ENCODE measurements at regions not wholly inside any gene's neighbourhood (a gene's known extent, or its start where the extent isn't known, plus 50 kb on each side); places are given as distances from the start of the nearest gene placed in this dataset.

GRCh38 chr10:88200312-88201032 is 337.0 kb downstream of the PTEN start:
- no peak overlapping the region for H3K4me2 ChIP-seq (ENCODE audit: control insufficient read depth, insufficient read depth)
- no peak overlapping the region for H3K9ac ChIP-seq (ENCODE audit: control insufficient read depth, insufficient read depth, low read length)
- intact Hi-C loops (cut with micrococcal nuclease; ENCODE audit: unreplicated experiment) = no loop called here
- H2AFZ ChIP-seq (ENCODE audit: control insufficient read depth, low read depth, low read length) = no peak overlapping the region
- H3K4me1 ChIP-seq (ENCODE audit: control insufficient read depth, insufficient read depth, low read length) = no peaks in the 10 kb centered on the region
- no peaks in the 10 kb centered on the region; the same call in 2 of the 3 replicates for H3K9me3 ChIP-seq (replicated peaks; ENCODE audit: control insufficient read depth, insufficient read depth, low read length)
- no peaks in the 10 kb centered on the region for H3K79me2 ChIP-seq (ENCODE audit: control insufficient read depth, insufficient read depth, low read length)
- BruUV-seq (replicated peaks) = no TSS peak
- ATAC-seq (no peak), FAIRE-seq (no peak), DNase-seq (ENCODE audit: low read depth, low spot score) (no peak)
- RAD21 ChIA-PET (ENCODE audit: unreplicated experiment) = no interaction called here
- SMC1A ChIA-PET (ENCODE audit: uncharacterized antibody, unreplicated experiment) = interaction anchor here (1.2 kb wide), 1 partner anchor 59 kb away, joined by 3 read pairs; no protein-coding TSS in a partner anchor
- no peak for TF ChIP-seq MAX (IDR thresholded peaks at IDR 0.05; ENCODE audit: low read depth, low read length)
- TF ChIP-seq CBFB (IDR thresholded peaks at IDR 0.05; ENCODE audit: low read depth) = no peak
- no peak for TF ChIP-seq FOXM1 (IDR thresholded peaks at IDR 0.05; ENCODE audit: low read depth, low read length)
- no peak for TF ChIP-seq PML (IDR thresholded peaks at IDR 0.05; ENCODE audit: low read length)
- TF ChIP-seq CBX5 (IDR thresholded peaks at IDR 0.05; ENCODE audit: low read depth) = no peak
- TF ChIP-seq IKZF2 (IDR thresholded peaks at IDR 0.05) = no peak
- TF ChIP-seq FOXK2 (IDR thresholded peaks at IDR 0.05) = no peak
- H3K36me3 ChIP-seq (ENCODE audit: control insufficient read depth in 2 of 2, insufficient read depth in 2 of 2, low read length in 1 of 2) = no peaks in the 10 kb centered on the region
- H3K27ac ChIP-seq (ENCODE audit: control insufficient read depth, insufficient read depth) = no peak overlapping the region
- H3K4me3 ChIP-seq = no peak overlapping the region
- CTCF ChIA-PET = interaction anchor here (1.0 kb wide), 1 partner anchor 12 kb away, joined by 3 read pairs; no protein-coding TSS in a partner anchor
- in situ Hi-C loops (cut with MboI) = no loop called here
- no peaks in the 10 kb centered on the region for H3K27me3 ChIP-seq (replicated peaks in 1 of 2; ENCODE audit: control insufficient read depth in 2 of 2, insufficient read depth in 2 of 2, low read length in 1 of 2)
- 80% methylated on average over 3 of the region's 3 CpGs for WGBS (ENCODE audit: insufficient coverage, insufficient replicate concordance, low lambda C conversion rate, missing lambda C conversion rate)
- POLR2A ChIA-PET = interaction anchor here (0.7 kb wide), 1 partner anchor 12 kb away, joined by 5 read pairs; no protein-coding TSS in a partner anchor
- H4K20me1 ChIP-seq (ENCODE audit: control insufficient read depth, insufficient read depth) = no peaks in the 10 kb centered on the region

All from GM12878 (cell line).